ENCODE measurements at regions not wholly inside any gene's neighbourhood (a gene's known extent, or its start where the extent isn't known, plus 50 kb on each side); places are given as distances from the start of the nearest gene placed in this dataset.

DNA sequence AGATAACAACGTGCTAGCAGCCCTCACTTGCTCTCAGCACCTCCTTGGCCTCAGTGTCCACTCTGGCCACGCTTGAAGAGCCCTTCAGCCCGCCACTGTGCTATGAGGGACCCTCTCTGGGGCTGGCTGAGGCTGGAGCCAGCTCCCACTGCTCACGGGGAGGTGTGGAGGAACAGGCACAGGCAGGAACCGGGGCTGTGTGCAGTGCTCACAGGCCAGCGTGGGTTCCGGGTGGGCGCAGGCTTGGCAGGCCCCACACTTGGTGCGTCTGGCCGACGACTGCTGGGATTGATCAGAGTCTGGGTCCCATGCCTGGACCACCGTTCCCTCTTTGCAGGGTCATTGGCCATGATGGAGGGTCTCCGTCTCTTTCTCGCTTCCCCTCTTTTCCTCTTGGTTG, 194.3 kb upstream of the GRAMD2B start:
- TF ChIP-seq, protein P1, sequence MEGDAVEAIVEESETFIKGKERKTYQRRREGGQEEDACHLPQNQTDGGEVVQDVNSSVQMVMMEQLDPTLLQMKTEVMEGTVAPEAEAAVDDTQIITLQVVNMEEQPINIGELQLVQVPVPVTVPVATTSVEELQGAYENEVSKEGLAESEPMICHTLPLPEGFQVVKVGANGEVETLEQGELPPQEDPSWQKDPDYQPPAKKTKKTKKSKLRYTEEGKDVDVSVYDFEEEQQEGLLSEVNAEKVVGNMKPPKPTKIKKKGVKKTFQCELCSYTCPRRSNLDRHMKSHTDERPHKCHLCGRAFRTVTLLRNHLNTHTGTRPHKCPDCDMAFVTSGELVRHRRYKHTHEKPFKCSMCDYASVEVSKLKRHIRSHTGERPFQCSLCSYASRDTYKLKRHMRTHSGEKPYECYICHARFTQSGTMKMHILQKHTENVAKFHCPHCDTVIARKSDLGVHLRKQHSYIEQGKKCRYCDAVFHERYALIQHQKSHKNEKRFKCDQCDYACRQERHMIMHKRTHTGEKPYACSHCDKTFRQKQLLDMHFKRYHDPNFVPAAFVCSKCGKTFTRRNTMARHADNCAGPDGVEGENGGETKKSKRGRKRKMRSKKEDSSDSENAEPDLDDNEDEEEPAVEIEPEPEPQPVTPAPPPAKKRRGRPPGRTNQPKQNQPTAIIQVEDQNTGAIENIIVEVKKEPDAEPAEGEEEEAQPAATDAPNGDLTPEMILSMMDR (IDR thresholded peaks at IDR 0.05): no peak
- no peak for TF ChIP-seq MAFK (IDR thresholded peaks at IDR 0.05; ENCODE audit: partially characterized antibody)
- TF ChIP-seq, protein P2, sequence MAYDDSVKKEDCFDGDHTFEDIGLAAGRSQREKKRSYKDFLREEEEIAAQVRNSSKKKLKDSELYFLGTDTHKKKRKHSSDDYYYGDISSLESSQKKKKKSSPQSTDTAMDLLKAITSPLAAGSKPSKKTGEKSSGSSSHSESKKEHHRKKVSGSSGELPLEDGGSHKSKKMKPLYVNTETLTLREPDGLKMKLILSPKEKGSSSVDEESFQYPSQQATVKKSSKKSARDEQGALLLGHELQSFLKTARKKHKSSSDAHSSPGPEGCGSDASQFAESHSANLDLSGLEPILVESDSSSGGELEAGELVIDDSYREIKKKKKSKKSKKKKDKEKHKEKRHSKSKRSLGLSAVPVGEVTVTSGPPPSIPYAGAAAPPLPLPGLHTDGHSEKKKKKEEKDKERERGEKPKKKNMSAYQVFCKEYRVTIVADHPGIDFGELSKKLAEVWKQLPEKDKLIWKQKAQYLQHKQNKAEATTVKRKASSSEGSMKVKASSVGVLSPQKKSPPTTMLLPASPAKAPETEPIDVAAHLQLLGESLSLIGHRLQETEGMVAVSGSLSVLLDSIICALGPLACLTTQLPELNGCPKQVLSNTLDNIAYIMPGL (CRISPR knock-in tag; IDR thresholded peaks at IDR 0.05; ENCODE audit: borderline replicate concordance): no peak
- TF ChIP-seq ESRRA (IDR thresholded peaks at IDR 0.05; ENCODE audit: borderline replicate concordance, low read length): no peak
- TF ChIP-seq BHLHE40 (IDR thresholded peaks at IDR 0.05; ENCODE audit: low read depth, low read length): no peak
- no peak for TF ChIP-seq CBX8 (IDR thresholded peaks at IDR 0.05)
- TF ChIP-seq, protein P3, sequence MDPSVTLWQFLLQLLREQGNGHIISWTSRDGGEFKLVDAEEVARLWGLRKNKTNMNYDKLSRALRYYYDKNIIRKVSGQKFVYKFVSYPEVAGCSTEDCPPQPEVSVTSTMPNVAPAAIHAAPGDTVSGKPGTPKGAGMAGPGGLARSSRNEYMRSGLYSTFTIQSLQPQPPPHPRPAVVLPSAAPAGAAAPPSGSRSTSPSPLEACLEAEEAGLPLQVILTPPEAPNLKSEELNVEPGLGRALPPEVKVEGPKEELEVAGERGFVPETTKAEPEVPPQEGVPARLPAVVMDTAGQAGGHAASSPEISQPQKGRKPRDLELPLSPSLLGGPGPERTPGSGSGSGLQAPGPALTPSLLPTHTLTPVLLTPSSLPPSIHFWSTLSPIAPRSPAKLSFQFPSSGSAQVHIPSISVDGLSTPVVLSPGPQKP (IDR thresholded peaks at IDR 0.05; ENCODE audit: low read depth, low read length): no peak
- no peak for TF ChIP-seq HDAC2 (IDR thresholded peaks at IDR 0.05)
- TF ChIP-seq JUNB (IDR thresholded peaks at IDR 0.05): no peak
- TF ChIP-seq FOSB (CRISPR knock-in tag; IDR thresholded peaks at IDR 0.05): no peak
- TF ChIP-seq, protein P4, sequence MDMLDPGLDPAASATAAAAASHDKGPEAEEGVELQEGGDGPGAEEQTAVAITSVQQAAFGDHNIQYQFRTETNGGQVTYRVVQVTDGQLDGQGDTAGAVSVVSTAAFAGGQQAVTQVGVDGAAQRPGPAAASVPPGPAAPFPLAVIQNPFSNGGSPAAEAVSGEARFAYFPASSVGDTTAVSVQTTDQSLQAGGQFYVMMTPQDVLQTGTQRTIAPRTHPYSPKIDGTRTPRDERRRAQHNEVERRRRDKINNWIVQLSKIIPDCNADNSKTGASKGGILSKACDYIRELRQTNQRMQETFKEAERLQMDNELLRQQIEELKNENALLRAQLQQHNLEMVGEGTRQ (IDR thresholded peaks at IDR 0.05): no peak
- TF ChIP-seq TP53 (CRISPR knock-in tag; IDR thresholded peaks at IDR 0.05): no peak
- TF ChIP-seq RFX5 (IDR thresholded peaks at IDR 0.05): no peak
